Fibroblast of gingiva (primary cell): ENCODE measurements at regions not wholly inside any gene's neighbourhood (a gene's known extent, or its start where the extent isn't known, plus 50 kb on each side); places are given as distances from the start of the nearest gene placed in this dataset.

Experiments
- DNase-seq: peaks from one replicate; pipeline ENCODE4 v3.0.0-alpha.2; 2011; ENCODE audit warnings: low read depth

DNA sequence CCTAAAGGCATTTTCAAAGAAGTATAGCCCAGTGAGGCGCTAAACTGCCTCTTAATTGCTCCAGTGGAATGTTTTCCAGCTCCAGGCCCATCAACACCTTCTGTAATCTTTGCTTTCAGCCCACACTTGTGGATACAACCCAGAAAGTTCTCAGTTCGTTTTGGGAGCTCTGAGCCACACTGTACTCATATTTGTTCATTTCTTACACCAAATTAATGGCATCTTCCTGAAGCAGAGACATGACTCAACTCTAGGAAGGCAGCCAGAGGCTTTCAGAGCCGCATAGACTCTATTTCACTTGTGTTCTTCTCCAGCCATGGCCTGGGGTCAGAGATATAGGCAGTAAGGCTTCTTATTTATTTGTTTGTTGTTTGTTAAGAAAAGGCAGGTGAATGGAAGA lies 175.5 kb upstream of the NCAM1 start:
- no peak for DNase-seq

DNA sequence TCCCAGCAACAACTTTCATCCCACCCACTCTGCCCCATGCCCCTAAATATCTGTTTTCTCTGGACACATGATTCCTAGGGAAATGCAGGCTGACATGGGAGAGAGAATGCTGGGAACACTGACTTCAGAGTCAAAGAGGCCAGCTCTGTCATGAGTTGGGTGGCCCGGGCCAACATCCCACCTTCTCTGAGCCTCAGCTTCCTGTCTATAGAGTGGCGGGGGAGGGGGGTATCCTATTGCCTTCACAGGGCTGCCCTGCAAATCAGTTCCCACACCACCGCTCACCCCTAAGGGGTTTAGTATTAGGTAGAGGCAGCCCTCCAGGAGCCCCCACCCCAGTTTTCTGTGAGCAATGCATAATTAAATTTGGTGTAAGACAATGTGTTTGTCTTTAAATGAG lies 175.0 kb upstream of the NCAM1 start:
- DNase-seq: no peak

DNA sequence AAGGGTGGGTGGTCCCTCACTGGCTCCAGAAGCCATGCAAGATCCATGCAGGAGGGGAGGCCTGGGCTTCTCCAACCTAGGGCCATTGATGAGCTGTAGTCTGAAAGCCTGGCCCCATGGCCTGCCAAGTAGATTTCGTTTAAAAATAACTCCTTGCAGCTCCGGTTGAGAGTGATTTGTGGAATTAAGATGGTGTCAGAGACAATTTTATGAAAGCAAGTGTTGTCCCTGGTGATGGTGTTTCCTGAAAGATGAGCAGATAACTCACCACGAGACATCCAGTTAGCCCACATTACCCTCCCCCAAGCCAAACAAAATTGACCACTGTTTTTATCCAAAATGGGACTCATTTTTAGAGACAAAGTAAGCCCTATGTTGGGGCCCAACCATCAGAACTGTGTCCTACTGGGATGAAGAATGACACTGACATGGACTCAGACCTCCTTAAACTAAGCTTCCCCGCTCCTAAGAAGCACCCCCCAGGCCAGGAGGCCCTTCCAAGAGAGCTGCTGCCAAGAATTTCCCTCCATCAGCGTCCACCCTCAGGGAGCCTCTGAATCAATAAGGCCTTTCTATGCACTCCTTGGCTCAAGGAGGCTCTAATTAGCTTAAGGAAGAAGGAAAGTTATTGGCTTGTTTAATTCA lies 174.2 kb upstream of the NCAM1 start:
- no peak for DNase-seq

DNA sequence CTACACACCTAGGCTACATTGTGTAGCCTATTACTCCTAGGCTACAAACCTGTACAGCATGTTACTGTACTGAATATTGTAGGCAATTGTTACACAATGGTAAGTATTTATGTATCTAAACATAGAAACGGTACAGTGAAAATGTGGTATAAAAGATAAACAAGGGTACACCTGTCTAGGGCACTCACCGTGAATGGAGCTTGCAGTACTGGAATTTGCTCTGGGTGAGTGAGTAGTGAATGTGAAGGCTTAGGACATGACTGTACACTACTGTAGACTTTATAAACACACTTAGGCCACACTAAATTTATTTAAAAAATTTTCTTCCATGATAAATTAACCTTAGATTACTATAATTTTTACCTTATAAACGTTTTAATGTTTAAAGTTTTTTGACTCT lies 171.7 kb upstream of the NCAM1 start:
- DNase-seq: no peak

DNA sequence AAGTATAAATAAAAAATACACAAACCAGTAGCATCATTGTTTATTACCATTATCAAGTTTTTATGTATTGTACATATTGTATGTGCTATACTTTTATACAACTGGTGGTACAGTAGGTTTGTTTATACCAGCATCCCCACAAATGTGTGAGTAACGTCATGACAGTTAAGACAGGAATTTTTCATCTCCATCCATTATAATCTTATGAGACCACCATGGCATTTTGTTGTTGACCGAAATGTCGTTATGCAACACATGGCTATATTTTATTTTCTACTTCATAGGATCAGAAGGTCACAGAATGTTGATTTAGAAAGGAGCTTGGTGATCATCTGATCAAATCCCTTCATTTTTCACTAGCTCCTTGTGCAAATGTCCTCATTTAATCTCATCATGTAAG lies 170.9 kb upstream of the NCAM1 start:
- DNase-seq: no peak

DNA sequence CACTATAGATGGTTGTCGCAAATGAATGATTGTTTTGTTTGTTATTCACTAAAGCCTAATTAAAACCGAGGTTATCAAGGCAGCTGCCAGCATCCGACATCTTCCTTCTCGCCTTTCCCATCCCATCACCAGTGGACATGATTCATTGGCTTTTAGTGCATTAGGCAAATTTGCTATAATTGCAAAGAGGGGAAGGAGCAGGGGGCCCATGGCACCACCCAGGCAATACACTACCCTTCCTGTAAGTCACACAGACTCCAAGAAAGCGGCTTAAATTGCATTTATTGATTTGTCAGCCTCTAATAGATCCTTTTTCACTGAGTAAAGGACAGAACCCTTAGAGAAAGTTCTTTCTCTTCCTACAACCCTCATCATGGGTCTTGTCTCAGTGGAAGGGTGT lies 169.2 kb upstream of the NCAM1 start:
- DNase-seq: no peak

DNA sequence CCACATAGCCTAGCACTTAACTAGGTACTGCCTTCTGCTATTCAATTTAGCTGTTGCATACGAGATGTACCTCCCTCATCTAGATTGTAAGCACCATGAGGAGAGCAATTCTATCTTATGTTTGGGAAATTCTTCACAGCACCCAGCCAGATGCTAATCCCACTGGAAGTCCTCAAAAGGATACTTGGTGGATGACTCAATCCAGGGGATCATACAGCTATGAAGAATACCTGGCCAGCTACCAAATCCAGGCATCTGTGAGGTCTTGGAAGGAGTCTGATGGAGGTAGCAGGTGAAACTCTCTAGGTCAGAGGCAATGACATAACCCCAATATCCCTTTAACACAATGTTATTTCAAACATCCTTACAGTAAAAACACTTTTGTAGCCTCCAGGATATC lies 167.8 kb upstream of the NCAM1 start:
- DNase-seq: no peak

DNA sequence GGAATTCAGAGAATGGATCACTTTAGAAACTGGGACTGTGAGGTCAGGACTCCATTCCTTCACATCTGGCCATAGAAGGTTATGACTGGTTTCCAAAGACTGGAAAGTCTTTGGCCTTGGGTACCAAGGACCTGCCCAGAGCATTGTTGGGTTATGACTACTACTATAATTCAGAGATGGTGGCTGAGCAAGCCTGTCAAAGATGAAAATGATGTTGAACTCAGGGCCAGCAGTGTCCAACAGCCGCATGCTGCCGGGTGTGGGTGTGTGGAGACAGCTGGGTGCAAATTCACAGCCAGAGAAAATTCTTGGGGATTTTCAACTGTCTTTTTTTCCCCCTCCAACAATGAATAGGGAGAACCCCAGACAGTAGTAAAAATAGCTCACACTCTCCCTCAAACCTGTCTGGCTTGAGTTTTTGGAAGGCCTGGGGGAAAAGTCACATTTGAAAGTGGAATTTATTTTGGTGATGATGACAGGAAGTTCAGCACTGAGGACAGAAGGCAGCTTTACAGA lies 166.8 kb upstream of the NCAM1 start:
- no peak for DNase-seq

DNA sequence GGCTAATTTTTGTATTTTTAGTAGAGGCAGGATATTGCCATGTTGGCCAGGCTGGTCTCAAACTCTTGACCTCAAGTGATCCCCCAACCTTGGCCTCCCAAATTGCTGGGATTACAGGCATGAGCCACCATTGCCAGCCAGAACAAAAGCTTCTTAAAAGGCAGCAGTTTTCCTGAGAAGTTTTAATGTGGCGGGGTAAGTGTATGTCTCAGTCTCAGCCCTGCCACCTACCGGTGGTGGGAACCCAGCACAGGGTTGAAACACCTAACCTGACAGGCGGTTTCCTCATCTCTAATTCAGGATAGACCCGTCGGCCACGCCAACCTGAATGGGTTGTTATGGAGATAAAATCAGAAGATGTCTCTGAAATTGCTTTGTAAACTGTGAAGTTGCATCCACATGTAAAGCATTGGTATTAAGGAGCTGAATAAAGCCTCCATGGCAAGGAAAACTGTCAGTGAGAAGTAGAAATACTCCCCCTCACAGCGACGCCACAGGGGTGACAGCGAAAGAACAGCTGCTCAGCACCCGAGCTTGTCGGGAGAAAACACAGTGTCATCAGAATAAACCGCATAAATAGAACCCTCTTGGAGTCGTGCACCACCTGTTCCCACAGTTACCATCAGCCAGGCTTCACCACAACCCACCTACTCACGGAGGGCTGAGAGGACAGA lies 165.9 kb upstream of the NCAM1 start:
- DNase-seq: no peak

DNA sequence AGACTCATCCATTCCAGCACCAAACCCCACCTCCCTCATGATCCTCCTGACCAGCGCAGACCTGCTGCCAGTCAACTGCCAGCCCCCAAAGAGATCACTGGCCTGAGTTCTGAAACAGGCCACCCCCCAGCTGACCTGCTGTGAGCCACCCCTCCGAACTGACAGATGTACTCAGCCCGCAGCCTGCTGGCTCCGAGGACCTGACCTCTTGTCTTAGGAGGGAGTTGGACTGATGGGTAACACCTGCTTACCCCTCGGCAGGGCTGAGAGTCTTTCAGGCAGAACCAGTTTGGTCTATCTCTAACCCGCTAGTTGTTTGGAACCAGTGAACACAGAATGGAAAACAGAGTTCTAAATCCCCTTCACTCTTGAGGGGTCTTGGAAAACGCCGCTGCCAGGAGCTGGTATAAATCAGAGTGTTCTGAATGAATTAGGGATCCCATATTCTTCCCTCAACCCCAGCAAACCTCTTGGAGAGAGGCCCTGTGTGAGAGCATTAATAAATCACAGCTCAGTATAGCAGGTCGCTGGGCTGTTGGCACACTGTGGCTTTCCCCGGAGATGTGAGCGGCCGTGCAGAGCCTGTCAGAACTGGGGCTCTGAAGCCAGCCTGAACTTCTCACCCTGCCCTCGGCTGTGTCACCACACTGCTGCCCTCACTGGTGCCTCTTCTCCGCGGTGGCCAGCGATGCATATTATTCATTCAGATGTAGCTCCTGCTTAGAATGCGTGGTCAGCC lies 165.1 kb upstream of the NCAM1 start:
- no peak for DNase-seq

DNA sequence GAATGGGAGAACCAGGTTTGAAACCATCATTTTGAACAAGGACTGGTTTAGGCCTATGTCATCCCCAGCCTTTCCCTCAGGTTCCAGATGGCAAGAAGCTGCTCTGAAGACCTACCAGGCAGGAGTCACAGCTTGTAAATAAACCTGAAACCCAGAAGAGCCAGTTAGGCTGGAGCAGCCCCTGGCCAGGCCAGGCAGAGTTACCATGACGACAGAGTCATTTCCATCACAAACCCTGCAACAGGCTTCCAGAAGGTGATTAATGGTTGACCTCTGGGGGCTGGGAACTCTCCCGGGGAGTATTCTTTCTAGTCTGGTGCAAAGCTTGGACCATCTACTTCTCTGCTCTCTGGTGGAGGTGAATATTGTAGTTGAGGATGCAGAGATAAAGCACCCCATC lies 164.1 kb upstream of the NCAM1 start:
- no peak for DNase-seq

DNA sequence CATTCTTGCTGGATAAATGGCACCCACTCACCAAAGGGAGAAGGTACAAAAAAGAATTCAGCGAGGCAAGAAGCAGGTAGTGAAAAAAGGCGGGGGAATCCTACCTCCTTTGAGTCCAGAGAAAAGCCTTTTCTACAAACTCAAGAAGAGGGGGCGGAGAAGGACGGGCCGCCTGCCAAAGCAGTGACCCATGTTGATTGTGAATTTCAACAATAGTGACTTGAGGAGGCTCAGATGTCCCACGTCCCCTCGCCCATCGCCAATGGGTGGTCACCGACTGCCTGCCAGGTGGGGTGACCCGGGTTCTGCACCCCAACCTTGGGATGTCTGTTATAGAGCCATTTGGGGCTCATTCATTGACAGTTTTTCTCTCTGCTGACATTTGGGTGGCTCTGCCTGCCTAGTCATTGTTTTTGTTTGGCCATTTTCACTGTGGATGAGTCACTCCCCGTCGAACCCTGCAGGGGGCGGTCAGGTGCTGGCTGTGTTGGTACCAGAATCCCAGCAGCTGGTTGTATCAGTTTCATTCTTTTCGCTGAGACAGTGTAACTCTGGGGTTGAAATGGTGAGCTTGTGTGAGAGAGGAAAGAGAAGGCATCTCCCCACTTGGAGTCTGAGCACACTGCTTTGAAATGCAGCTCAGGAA lies 163.4 kb upstream of the NCAM1 start:
- DNase-seq: no peak

DNA sequence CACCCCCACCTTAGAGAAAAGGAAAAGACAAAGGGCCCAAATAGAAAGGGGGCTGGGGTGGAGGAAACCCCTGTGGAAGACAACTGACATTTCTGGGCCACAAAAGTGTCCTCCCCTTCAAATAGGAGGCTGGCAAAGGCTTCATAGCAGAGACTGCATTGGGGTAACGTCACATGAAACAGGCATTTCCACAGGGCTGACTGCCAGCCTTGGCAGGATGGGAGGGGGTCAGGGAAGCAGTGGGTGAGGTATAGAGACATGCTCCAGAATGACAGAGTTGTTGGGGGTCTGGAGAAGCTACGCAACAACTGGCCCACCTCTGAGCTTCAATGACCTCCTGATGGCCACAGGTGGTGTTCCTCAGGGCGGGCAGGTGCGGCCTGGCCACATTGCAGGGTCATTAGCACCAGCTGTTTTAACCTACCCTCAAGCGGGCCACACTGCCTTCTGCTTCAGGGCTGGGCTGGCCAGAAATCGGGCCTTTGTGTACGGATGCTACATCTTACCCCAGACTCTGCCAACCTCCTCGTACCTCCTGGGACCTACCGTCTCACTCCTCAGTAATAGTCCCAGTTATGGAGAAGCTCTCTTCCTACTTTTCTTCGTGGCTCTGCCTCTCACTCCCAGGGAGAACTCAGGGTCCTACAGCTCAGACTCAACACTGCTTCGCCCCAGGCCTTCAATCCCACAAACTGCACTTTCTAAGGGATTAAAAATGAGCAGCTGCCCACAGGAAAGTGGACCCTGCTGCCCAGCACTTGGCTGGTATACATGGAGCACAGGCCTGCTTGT lies 160.0 kb upstream of the NCAM1 start:
- no peak for DNase-seq

DNA sequence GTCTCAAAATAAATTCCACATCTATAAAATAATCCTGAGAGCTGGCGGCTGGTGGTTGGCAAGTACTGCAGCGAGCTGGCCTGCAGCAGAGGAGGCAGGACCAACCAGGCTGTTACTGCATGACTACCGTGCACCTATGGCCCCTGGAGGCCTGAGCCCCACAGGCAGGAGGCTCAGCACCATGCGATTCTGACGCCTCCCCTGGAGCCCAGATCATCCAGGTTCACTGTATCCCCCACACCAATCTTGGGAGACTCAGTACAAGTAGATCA lies 159.5 kb upstream of the NCAM1 start:
- no peak for DNase-seq

DNA sequence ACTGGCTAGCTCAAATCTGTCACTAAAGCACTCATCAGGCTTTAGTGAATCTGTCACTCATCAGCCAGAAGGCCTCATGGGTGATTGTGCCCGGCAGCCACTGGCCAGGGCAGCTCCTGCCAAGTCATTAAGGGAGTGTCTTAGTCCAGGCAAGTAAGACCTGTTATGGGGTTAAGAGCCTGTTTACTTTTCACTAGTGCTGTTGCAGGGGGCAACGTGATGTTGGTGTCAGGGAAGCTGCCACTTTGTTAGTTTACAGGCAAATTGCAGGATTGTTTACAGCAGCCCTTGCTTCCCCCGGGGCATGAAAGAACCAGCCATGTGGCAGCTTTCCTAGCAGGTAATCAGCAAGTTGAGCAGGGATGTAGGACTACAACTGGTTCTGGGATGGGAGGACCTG lies 155.6 kb upstream of the NCAM1 start:
- no peak for DNase-seq

DNA sequence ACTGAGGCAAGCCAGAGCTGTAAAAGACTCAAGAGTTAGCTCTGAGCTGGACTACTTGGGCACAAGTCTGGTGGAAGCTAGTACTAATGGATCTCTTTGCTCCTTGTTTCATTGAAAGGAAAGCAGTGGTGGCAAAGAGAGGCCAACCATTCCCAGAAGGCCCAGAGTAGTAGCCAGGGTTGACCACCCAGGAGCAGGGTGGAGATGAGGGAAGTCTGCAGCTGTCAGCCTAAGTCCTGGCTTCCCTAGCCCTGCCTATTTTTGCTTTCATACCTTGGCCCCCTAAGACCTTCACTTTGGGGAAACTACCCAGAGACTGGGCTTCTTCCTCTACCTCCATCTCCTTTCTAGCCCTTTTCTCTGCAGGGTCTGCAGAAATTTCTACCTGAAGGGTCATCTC lies 155.0 kb upstream of the NCAM1 start:
- no peak for DNase-seq

DNA sequence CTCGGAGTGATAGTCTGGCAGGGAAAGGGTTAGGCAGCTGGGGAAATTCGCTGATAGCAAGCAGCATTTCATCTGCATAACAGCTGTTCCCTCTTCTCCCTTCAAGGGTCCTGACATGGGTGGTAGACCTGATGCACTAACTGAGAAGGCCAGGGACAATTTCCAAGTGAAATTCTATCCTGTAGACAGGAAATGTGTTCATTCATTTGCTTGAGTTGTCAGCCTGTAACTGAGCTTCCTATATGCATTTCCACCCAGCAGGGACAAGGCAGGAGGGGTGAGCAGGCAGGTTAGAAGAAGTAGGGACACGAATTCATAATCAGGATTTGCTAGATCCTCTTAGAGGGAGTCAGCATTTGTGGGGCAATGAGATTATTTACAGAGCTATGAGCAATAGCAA lies 154.3 kb upstream of the NCAM1 start:
- no peak for DNase-seq

DNA sequence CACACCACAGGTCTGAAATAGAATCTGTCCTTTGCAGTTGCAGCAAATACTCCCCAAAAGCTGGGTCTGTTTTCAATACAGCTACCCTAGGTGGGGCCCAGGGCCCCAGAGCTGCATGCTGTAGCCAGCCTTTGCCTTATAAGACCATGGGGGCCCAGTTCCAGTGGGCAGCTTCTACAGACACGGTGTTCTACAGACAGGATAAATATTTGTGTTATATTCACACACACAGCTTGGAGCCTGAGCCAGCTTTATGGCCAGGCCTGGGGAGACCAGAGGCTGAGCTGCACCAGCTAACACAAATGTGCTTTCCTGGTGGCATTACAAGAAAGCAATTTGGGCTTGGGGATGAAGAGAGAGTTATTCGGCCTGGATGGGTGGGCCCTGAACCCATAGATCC lies 151.8 kb upstream of the NCAM1 start:
- DNase-seq: no peak

DNA sequence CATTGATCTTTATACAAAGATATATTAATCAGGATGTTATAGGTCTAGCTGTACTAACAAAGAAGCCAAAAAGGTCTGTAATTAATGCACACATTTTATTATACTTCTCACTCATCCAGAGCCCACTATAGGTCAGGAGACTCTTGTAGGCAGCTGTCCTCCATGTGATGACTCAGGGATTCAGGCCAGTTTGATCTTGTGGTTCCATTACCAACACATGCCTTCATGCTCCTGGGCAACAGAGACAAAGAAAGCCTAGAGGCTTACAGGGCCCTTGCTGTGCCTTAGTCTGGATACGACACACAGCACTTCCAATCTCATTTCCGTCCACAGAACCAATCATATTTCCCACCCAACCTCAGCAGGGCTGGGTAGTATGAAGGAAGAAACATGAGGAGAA lies 150.3 kb upstream of the NCAM1 start:
- DNase-seq: no peak

DNA sequence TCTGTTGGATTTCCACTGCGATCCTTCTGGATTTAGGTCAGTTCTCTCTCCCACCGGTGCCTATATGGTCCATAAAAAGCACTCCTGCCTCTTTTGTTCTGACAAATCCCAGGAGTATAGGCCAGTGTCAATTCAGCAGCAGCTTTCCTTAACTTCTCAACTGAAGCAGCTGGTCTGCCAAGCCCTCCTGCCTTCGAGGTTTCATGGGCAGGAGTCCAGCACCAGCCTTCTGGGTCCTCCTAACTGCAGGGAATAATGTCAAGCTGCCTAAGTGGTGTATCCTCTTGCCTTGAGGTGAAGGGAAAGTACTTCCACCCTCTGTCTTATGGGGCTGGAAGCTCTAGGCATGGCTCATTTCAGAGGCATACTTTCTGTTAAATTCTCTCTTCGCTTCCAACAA lies 149.4 kb upstream of the NCAM1 start:
- DNase-seq: no peak

DNA sequence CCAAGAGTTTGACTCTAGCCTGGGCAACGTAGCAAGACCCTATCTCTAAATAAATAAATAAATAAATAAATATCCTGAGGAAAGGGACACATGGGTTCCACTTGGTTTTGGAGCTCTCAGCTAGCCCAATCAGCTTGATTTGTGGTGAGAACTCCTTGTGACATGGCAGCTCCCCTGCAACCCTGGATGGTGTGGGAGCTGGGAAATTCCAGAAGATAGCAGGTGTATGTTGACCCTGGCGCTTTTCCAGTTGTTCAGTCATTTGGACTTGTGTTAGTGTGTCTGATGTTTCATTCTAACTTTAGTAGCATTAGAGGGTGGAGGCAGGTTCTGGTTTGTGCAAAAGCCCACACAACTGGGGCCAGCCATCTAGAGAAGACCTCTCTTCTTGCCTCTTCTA lies 148.5 kb upstream of the NCAM1 start:
- no peak for DNase-seq

DNA sequence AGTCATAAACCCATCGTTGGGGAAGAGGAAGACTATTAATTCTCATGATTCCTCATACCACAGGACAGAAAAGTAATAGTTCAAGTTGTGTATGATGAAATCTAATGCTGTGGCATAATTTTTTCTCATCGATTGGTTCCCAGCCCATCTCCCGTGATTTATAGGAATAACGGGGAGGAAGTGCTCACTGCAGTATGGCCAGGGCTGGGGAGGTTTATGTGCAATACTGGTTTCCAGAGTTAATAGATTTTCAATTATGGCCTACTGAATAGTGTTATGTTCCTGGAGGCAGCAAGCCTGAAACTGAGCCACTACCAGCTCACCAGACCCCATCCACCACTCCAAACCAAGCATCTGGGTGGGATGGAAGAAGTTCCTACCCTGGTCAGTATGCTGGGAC lies 147.1 kb upstream of the NCAM1 start:
- DNase-seq: no peak
